ENCODE measurements at regions not wholly inside any gene's neighbourhood (a gene's known extent, or its start where the extent isn't known, plus 50 kb on each side); places are given as distances from the start of the nearest gene placed in this dataset.

DNA sequence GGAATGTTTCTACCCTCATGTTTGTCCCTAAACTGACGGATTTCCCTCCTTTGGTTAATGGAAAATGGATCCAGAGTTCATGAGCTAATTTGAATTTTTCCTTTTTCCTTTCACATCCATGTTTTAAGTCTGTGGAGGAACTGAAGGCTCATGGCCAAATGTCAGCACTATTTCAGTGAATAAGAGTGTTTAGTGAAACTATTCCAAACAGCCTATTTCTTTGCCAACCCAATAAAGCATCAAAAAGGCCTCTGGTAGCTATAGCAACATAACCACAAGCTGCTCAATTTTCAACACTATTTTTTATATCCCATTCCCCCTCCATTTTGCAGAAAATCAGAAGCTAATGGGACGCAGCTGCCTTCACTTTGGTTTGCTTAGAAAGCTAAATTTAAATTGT is 1454.1 kb downstream of the GATA3 start:
- DNase-seq (ENCODE audit: low spot score): no peak
- TF ChIP-seq, protein P1, sequence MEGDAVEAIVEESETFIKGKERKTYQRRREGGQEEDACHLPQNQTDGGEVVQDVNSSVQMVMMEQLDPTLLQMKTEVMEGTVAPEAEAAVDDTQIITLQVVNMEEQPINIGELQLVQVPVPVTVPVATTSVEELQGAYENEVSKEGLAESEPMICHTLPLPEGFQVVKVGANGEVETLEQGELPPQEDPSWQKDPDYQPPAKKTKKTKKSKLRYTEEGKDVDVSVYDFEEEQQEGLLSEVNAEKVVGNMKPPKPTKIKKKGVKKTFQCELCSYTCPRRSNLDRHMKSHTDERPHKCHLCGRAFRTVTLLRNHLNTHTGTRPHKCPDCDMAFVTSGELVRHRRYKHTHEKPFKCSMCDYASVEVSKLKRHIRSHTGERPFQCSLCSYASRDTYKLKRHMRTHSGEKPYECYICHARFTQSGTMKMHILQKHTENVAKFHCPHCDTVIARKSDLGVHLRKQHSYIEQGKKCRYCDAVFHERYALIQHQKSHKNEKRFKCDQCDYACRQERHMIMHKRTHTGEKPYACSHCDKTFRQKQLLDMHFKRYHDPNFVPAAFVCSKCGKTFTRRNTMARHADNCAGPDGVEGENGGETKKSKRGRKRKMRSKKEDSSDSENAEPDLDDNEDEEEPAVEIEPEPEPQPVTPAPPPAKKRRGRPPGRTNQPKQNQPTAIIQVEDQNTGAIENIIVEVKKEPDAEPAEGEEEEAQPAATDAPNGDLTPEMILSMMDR (IDR thresholded peaks at IDR 0.05; ENCODE audit: borderline replicate concordance, control extremely low read depth, extremely low read depth, insufficient read depth, missing control alignments): no peak
- in situ Hi-C loops (cut with MboI; ENCODE audit: low sequenced_read_pairs, unreplicated experiment): no loop called here

DNA sequence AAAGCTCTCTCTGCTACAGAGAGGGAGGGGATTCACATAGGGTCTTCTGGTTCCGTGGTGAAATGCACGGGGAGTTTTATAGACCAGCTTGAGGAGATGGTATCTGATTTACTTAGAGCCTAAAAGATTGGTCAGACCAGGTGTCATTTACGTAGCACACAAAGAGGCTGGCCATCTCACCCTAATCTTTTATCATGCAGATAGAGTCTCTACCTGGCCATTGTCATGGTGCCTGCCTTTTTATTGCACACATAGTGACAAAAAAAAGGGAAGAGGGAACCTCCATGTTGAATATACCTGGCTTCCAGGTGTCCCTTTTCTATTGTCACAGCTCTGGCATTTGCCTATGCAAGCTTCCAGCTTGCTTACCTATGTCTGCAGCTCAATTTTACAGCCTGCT is 1456.1 kb downstream of the GATA3 start:
- in situ Hi-C loops (cut with MboI; ENCODE audit: low sequenced_read_pairs, unreplicated experiment): no loop called here
- TF ChIP-seq, protein P1 (IDR thresholded peaks at IDR 0.05; ENCODE audit: borderline replicate concordance, control extremely low read depth, extremely low read depth, insufficient read depth, missing control alignments): no peak

DNA sequence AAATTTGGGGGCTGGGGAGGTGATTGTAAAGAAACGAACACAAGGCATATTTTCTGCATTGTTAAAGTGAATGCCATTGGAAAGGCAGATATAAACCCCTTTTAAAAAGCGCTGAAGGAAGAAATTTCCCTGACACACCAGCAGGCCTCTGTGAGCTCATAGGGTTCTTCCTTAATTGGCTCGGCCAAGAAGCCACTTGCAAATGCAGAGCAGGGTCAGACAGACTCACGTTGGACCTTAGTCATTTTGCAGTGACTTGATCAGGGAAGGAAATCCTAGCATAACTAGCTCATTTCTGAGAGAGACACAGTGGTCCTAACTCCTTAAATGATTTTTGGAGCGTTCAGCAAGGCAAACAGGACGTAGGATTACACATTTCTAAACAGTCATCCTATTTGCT is 1461.4 kb downstream of the GATA3 start:
- in situ Hi-C loops (cut with MboI; ENCODE audit: low sequenced_read_pairs, unreplicated experiment): no loop called here
- no peak for DNase-seq (ENCODE audit: low spot score)
- TF ChIP-seq, protein P1 (IDR thresholded peaks at IDR 0.05; ENCODE audit: borderline replicate concordance, control extremely low read depth, extremely low read depth, insufficient read depth, missing control alignments): no peak

More for the DNA sequence above, 1456.1 kb downstream of the GATA3 start:
- no peak for DNase-seq (ENCODE audit: low spot score)

DNA sequence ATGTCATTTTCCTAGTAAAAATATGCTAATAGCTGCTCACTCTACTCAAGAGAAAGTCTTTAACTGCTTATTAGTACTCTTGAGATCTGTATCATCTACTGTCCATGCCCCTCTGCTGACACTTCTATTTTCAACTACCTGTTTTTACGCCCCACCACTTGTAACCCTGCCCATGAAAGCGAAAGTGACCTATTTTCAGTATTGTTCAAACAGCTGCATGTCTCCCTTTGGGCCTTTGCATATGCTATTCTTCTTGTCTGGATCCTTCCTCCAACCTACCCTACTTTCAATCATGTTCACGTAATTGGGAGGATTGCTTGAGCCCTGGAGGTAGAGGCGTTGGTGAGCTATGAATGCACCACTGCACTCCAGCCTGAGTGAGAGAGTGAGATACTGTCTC is 1481.3 kb downstream of the GATA3 start:
- in situ Hi-C loops (cut with MboI; ENCODE audit: low sequenced_read_pairs, unreplicated experiment): no loop called here
- TF ChIP-seq, protein P1 (IDR thresholded peaks at IDR 0.05; ENCODE audit: borderline replicate concordance, control extremely low read depth, extremely low read depth, insufficient read depth, missing control alignments): no peak
- DNase-seq (ENCODE audit: low spot score): no peak

DNA sequence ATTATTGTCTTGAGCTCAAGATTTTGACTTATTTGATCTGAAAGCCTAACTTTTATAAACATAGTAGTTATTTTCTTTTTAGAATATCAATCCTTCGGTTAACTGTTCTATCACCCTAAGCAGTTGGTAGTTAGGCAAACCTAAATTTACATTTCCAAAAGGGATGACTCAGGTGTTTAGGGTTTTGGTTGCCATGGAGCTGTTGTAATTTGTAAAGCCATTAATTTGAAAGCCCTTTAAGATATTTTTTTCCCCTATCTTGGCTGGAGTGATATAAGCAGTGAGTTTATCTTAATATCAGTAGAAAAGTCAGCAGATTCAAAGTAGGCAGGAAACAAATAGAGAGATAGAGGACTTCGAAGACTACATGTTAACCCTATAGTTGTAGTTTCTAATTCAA is 1472.6 kb upstream of the CELF2 start:
- in situ Hi-C loops (cut with MboI; ENCODE audit: low sequenced_read_pairs, unreplicated experiment): no loop called here
- TF ChIP-seq, protein P1 (IDR thresholded peaks at IDR 0.05; ENCODE audit: borderline replicate concordance, control extremely low read depth, extremely low read depth, insufficient read depth, missing control alignments): no peak
- DNase-seq (ENCODE audit: low spot score): no peak

DNA sequence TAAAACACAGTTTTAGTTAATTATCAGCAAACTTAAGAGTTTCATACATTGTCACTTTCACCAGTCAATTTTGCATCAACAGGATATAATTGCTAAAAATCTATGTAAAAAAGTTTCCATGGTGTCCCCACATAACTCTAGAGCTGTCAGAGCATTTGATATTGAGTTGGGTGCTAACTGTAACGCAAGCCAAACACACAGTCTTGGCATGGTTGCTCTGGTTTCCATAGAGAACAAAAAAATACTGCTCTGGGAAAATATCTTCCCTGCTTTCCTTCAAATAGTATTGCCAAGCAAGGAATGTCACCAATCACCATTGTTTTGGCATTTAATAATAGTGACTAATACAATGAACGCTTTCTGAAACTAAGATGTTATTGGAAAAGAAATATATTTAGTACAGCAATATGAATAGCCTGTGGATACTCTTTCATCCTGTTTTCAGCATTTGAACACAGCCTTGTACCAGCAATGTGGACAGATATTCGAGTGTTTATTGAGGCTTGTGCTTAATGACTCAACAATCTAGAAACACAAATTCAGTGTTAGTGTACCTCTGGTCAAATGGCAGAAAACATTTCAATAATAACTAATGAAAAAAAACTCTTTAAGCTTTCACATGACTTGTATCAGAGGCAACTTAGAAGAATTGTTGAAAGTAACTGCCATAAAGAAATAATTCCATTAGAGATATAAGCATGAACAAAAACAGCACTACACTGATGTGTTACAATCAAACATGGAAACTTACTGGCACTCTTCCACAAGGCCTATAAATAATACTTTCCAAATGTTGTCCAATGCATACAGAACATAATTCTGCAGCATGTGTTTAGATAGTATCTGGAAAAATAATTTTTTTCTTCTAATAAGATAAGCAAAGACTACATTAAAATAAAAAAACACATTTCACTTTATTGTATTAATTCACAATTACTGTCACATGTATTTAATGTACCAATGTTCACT is 1469.5 kb upstream of the CELF2 start:
- TF ChIP-seq, protein P1 (IDR thresholded peaks at IDR 0.05; ENCODE audit: borderline replicate concordance, control extremely low read depth, extremely low read depth, insufficient read depth, missing control alignments): no peak
- in situ Hi-C loops (cut with MboI; ENCODE audit: low sequenced_read_pairs, unreplicated experiment): no loop called here
- DNase-seq (ENCODE audit: low spot score): no peak
